Erythroblast (primary cell): ENCODE measurements at regions not wholly inside any gene's neighbourhood (a gene's known extent, or its start where the extent isn't known, plus 50 kb on each side); places are given as distances from the start of the nearest gene placed in this dataset.

Source experiments
- GATA1 ChIP-seq: IDR thresholded peaks from 2 replicates; pipeline ENCODE4 v1.6.1; 2011; ENCODE audit warnings: low read depth, mild to moderate bottlenecking, control low read depth, low read length, moderate library complexity
- POLR2A ChIP-seq: IDR thresholded peaks from 2 replicates; pipeline ENCODE4 v1.6.1; 2011; ENCODE audit warnings: mild to moderate bottlenecking, low read length

GRCh38 chr2:155357172-155357571, 658.7 kb downstream of the KCNJ3 start:
- TF ChIP-seq POLR2A, result no peak
- TF ChIP-seq GATA1, result no peak
